ENCODE measurements at regions not wholly inside any gene's neighbourhood (a gene's known extent, or its start where the extent isn't known, plus 50 kb on each side); places are given as distances from the start of the nearest gene placed in this dataset.

- Histone ChIP-seq H3K79me2 (ENCODE audit: insufficient read depth, low read length) (no peaks in the 10 kb centered on the region), H3K27me3 (ENCODE audit: insufficient read depth, low read length) (no peaks in the 10 kb centered on the region), H3K9ac (ENCODE audit: low read length) (no peak overlapping the region), H2AFZ (ENCODE audit: low read depth, low read length, poor library complexity, severe bottlenecking) (no peak overlapping the region), H3K9me3 (ENCODE audit: control insufficient read depth in 1 of 2, insufficient read depth in 1 of 2, low read depth in 1 of 2, low read length in 2 of 2) (no peaks in the 10 kb centered on the region), H3K4me2 (ENCODE audit: low read length) (no peak overlapping the region), H3K4me3 (replicated peaks in 1 of 2; ENCODE audit: low read depth in 1 of 2, low read length in 2 of 2) (no peak overlapping the region), H3K9me2 (ENCODE audit: insufficient read depth) (no peaks in the 10 kb centered on the region), H3K4me1 (ENCODE audit: control insufficient read depth in 1 of 2, insufficient read depth in 2 of 2, low read length in 2 of 2) (no peaks in the 10 kb centered on the region), H4K20me1 (ENCODE audit: insufficient read depth) (no peaks in the 10 kb centered on the region), H3K27ac (ENCODE audit: low read depth, low read length) (no peak overlapping the region), H3K36me3 (ENCODE audit: control insufficient read depth in 1 of 2, insufficient read depth in 2 of 2, low read length in 2 of 2) (no peaks in the 10 kb centered on the region)
- RAD21 ChIA-PET (ENCODE audit: low non-redundant PET in 1 of 2, low total read pairs in 2 of 2, uncharacterized antibody in 2 of 2, unreplicated experiment in 2 of 2), result no interaction called here
- CTCF ChIA-PET, result no interaction called here
- intact Hi-C loops (cut with micrococcal nuclease), result no loop called here
- BruUV-seq (replicated peaks), result no TSS peak
- no peak for TF ChIP-seq CBX3 (IDR thresholded peaks at IDR 0.05; ENCODE audit: low read depth)
- no peak for TF ChIP-seq EZH2phosphoT487 (IDR thresholded peaks at IDR 0.05; ENCODE audit: borderline replicate concordance)
- TF ChIP-seq SIN3A (IDR thresholded peaks at IDR 0.05; ENCODE audit: low read depth), result no peak
- TF ChIP-seq YY1 (IDR thresholded peaks at IDR 0.05; ENCODE audit: extremely low read depth, insufficient replicate concordance, low read depth, low read length), result no peak
- TF ChIP-seq, protein P1, sequence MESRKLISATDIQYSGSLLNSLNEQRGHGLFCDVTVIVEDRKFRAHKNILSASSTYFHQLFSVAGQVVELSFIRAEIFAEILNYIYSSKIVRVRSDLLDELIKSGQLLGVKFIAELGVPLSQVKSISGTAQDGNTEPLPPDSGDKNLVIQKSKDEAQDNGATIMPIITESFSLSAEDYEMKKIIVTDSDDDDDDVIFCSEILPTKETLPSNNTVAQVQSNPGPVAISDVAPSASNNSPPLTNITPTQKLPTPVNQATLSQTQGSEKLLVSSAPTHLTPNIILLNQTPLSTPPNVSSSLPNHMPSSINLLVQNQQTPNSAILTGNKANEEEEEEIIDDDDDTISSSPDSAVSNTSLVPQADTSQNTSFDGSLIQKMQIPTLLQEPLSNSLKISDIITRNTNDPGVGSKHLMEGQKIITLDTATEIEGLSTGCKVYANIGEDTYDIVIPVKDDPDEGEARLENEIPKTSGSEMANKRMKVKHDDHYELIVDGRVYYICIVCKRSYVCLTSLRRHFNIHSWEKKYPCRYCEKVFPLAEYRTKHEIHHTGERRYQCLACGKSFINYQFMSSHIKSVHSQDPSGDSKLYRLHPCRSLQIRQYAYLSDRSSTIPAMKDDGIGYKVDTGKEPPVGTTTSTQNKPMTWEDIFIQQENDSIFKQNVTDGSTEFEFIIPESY (IDR thresholded peaks at IDR 0.05; ENCODE audit: extremely low read depth, insufficient replicate concordance, low read length), result no peak
- TF ChIP-seq CTCF (IDR thresholded peaks at IDR 0.05 in 2 of 3, conservative IDR thresholded peaks at IDR 0.05 in 1 of 3; ENCODE audit: borderline replicate concordance in 1 of 3, insufficient read depth in 1 of 3, low read depth in 2 of 3, low read length in 2 of 3), result no peak
- TF ChIP-seq ZFX (IDR thresholded peaks at IDR 0.05), result no peak
- ATAC-seq (no peak), DNase-seq (ENCODE audit: low read depth, low spot score) (no peak)
- POLR2A ChIA-PET, result no interaction called here
Observed at GRCh38 chr13:44869167-44869566, 120.1 kb downstream of the NUFIP1 start.

Data from HCT116 (cell line).